GM19455 (cell line): ENCODE measurements at regions not wholly inside any gene's neighbourhood (a gene's known extent, or its start where the extent isn't known, plus 50 kb on each side); places are given as distances from the start of the nearest gene placed in this dataset.

ENCODE experiments used
- ATAC-seq: cut with Tn5 transposase; IDR thresholded peaks from one replicate; pipeline ENCODE4 v1.9.1; 2021; ENCODE audit not compliant: unreplicated experiment

DNA sequence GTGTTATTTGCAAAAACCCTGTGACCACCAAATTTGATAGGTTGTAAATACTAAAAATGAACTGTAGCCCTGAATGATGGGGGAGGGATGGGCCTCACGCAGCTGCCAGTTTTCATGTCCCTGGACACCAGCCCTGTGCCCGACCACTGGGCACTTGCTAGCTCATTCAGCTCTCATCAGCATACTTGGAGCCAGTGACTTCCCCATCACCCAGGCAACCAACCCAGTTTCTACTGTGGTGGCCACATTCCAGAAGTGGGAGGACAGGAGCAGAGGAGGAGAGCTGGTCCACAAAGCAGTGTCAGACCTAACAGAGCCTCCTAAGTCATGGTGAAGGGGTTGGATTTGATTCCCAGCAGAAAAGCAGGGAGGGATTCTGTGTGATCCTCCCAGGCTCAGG is 128.2 kb downstream of the CPEB2 start:
- no peak for ATAC-seq

DNA sequence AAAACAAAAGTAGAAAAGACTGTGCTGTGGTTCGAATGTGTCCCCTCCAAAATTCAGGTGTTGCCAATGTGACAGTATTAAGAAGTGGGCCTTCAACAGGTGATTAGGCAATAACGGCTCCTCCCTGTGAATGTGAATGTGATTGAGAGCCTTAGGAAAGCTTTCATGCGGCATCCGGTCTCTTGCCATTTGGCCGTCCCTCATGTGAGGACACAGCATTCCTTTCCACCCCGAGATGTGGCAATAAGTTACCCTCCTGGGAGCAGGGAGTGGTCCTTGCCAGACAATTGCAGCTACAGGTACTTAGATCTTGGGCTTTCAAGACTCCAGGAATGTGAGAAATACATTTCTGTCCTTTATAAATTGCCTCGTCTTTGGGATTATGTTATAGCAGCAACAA is 129.3 kb downstream of the CPEB2 start:
- no peak for ATAC-seq

DNA sequence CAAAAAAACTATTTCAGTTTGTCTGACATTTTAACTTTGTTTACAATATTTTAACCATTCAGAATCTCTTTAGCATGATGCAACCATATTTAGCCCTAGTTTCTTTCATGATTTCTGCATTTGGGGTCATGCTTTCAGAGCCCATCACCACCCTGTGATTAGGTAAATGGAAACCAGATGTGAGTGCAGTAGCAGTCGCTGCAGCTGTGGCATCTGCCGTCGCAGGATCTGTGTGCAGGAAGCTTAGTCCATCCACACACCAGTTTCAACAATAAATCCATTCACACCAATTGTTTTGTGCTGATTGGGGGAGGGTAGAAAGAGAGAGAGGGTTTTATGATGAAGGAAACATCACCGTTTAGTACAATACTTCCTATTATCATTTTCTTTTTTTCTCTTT is 130.5 kb downstream of the CPEB2 start:
- ATAC-seq, result no peak

DNA sequence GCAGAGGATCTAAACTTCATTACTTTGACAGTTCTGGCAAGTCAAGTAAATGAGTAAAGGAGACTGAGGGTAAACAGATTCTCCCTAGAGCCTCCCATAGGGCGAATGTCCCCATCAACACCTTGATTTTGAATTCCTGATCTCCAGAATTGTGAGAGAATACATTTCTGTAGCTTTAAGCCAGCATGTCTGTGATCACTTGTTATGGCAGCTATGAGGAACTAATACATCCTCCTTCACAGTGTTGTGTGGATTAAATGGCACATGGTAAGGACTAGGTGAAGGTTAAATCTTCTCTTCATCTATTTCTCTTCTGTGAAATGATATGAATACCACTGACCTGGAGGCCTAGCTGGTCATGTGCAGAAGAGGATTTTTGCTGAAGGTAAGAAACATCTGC is 137.3 kb downstream of the CPEB2 start:
- ATAC-seq, result no peak

DNA sequence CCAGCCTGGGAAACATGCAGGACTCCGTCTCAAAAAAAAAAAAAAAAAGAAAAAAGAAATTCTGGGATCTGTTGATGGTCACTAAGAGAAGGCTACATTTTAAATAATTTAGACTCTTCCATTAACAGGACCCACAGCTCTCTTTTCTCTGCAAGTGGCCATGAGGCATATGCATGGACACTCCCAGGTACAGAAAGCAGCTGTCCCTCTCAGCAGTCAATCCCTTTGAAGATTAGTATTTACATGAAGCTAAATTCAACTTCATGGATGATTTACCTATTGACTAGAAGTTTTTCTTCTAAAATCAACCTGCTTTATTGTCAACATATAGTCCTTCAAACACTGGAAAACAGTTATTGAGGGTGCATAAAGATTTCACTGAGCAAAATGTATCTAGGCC is 139.9 kb downstream of the CPEB2 start:
- no peak for ATAC-seq

DNA sequence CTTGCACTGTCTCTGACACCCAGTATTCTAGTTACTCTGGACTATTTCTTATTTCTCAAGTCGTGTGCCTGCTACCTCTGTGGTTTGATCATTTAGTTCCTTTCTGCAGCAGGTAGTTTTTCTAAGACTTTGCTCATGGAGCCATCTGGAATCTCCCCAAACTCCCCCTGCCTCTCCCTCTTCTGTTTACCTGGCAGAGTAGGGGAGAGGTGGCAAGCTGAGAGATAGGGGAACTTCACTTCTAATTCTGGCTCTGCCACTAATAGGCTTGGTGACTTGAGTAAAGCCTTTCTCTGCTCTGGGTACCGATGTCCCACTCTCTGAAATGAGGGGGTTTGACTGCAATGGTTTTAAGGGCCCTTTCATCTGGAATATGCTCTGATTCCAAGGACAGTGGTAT is 141.3 kb downstream of the CPEB2 start:
- no peak for ATAC-seq

DNA sequence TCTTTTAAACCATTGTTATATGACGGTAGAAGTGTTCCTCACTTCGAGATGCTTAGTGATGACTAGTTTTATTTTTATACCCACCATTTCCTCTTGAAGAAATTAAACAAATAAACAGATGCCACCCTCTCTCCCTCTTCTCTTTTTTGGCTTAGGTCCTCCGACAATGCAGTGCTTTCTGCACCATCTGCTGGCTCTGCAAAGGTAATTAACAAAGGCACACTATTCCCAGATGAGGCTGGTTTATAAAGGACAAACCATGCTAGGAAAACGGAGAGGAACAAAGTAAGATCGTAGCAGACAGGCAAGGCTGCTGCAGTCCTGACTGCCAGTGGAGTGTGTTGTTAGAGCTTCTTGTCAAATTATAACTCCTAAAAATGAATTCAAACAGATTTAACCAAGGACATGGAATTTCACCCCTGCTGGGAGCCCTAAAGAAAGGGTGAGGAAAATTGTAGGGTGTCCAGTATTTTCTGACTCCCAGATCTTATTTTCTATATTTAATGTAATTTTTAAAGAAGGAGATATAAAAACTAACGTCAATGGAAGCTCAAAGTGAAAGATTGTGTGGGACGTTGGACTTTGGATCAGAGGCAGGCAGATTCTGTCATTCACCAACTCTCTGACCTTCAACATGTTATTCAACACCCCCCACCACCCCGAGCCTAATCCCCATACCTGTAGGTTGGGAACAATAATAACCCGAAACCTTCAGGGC is 142.1 kb downstream of the CPEB2 start:
- ATAC-seq, result no peak

DNA sequence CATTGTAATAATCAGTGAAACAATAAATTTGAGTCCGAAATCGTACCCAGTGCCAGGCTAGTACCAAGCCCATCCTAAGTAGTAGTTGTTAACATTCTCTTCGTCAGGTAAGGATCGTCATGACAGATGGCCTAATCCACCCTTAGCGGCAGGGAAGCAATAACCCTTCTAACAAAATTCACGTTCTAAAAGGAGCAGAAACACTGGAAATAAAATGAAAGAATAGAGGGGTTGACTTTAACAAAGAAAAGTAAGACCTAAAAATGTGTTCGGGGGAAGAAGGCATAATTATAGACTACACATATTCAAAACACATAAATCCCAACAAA is 142.7 kb downstream of the CPEB2 start:
- no peak for ATAC-seq

DNA sequence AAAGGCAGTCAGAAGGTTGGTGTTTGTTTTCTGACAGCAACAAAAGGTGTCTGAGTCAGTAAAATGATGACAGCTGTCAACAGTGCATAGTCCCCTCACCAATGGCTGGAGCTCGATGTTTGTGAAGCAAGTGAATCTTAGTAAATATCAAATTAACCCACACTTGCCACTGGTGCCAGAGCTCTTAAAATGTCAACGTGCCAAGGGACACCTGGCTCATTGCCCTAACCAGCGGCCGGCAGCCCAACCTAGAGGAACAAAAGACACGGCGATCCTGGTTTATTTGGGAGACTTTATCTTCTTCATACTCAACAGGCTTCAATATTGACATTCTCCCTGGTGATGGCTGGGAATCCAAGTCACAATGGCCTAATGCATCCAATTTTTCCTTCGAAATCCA is 143.4 kb downstream of the CPEB2 start:
- no peak for ATAC-seq

DNA sequence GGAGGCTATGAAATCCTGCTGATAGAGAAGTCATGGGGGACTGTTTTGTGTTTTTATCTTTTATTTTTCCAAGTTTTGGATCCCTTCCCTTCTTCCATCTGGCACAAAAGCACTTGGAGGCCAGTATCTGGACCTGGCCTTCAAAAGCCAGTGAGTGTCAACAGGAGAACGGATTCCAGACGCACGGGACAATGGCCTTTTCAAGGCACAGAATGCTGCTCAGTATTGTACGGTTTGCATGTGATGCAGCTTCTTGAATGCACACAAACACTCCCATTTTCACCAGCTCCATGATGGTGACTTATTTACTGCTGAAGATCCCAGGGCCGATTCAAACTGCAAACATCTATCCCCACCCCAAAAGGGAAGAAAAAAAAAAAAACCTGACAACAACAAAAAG is 145.4 kb downstream of the CPEB2 start:
- no peak for ATAC-seq

DNA sequence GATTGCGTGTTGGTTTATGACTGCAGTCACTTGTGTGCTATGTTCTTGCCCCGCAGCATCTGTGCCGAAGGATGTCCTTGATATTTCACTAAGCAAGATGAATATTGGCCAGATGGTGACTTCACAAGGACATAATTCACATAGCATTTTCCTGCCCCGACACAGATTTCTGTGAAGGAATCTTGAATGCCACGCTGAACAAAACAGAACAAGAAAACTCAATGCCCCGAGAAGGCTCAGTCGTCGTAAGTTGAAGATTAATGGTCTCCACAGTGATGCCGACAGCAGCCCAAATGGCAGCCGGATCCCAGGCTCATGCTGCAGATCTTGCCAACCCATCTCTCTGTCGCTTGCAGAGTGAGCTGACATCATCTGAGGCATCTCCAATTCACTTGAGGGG is 145.9 kb downstream of the CPEB2 start:
- no peak for ATAC-seq

DNA sequence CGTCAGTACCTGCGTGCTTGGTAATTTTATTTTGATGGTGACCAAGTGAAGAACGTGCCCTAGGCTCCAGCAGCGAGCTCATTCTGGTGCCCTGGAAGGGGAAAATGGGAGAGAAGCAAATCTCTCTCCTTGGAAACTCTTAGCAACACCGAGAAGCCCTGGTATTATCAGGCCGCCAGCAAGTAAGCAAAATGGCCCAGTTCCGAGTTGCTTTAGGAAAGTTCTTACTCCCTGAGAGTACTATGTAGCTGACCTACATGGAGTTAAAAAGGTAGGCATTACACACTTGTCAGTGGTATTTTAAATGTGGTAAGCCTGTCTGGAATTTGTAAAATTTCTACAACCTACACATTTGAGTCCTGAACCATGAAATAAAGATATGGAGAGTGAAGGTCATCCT is 146.4 kb downstream of the CPEB2 start:
- ATAC-seq, result no peak

DNA sequence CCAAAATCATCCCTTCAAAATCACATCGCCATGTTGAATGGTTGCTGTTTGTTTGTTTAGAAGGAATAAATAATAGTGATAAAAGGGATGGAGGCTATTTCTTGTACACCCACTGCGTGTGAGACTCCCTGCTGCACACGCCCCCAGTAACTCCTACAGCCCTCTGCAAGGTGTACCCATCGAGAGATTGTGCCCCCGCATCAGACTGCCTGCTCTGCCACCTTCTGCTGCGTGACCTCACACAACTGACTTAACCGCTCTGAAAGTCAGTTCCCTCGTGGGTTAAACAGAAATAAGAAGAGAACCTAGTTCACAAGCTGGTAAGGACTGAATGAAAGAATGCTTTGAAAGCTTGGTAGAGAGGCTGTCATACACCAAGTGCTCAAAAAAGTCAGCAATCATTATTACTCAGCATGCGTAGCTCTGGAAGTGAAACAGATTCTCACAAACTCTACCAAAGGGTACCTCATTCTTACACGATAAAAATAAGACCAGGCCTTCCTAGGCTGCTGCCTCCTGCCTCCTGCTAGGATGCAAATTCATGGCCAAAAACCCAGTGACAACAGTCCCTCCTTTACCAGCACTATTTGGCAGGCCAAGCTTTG is 147.1 kb downstream of the CPEB2 start:
- peak; percentile 68 for ATAC-seq

DNA sequence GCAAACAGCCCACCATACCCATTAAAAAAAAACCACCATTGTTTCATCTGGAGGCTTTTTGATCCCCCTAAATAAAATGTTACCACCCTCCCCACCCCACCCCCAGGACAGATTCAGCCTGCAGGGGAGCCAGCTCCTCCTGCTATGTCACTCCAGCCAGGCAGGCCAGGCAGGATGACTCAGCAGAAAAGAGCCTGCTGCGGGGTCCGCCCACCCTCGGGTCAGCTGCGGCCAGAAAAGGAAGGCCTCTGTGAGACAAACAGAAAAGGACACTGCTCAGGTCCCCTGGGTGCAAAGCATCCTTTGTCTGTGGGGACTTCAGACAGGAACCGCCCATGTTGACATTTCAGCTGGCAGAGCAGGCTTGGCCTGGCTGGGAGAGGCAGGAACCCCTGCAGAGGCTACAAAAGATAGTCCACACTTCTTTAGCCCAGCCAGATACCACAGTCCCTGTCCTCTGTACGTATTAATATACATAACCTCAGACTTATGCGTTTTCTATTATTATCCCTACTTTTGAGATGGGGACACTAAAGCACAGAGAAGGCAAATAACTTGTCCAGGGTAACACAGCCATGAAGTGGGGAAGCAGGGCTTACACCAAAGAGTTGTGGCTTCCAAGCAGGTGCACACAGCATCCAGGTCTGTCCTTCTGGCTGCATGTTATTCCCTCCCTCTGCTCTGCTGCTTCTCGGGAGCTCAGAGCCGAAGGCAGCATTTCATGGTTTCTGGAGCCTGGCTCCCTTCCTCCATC is 147.7 kb downstream of the CPEB2 start:
- peak; percentile 79 for ATAC-seq

DNA sequence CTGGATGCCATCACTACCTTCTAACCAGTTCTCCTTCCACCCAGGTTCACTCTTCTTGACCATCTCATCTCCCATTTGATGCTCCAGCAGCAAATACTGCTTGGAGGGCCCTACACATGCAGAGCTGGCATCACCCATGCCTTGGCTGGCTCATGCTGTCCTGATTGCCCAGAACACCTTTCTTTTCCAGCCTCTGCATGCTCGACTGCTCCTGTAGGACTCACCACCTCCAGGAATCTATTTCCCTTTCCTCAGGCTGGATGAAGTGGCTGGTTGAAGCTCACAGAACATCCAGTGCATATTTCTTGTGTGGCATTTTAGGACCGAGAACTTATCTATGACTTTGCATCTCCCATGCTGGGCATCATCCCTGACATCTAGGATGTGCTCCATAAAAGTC is 148.3 kb downstream of the CPEB2 start:
- no peak for ATAC-seq

DNA sequence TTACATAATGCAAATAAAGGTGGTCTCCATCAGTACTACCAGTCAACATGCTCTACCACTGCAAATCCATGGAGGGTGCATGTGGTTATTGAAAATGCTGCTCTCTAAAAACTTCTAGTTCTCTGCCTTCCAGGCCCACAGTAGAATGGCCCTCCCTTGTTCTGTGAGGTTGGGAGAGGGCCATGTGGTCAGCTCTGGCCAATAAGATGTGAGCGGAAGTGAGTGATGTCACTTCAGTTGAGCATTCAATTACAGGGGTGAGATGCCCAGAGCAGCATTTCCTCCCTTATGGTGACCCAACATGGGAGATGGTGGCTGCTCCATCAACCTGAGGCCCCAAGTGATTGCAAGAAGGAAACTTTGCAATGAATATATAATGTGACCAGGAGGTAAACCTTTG is 148.8 kb downstream of the CPEB2 start:
- no peak for ATAC-seq

DNA sequence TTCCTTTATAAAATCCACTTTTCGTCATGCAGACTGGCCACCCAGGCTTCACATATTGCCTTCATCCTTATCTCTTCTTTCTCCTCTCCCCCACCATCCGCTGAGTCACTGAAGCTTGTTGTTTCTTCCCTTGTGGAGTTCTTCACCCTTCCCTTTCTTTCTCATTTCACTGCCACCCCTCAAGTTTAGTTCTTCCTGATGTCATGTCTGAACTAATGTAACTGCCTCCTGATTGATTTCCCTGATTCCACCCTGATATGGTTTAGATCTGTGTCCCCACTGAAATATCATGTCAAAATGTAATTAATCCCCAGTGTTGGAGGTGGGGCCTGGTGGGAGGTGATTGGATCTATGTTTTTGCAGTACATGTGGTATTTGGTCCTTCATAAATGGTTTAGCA is 151.4 kb downstream of the CPEB2 start:
- no peak for ATAC-seq

DNA sequence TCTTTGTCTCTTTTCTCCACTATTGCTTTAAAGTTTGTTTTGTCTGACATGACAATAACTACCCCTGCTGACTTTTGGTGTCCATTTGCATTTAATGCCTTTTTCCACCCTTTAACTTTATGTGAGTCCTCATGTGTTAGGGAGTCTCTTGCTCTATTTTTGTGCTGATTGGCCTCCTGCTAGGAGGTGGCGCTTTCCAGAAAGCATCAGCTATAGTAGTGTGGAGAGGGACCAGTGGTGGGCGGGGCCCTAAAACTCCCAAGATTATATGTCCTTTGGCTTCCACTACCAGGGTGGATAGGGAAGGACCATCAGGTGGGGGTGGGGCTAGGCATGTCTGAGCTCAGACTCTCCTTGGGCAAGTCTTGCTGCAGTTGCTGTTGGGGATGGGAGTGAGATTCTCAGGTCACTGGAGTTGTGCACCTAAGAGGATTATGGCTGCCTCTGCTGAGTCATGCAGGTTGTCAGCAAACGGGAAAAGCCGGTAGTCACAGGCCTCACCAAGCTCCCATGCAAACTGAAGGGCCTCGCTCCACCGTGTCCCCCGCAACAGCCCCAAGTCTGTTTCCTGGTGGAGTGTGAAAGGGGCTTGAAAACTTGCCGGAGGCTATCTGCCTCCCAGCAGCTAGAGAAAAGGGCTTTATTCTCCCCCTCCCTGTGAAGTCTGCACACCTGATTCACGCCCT is 156.3 kb downstream of the CPEB2 start:
- no peak for ATAC-seq

DNA sequence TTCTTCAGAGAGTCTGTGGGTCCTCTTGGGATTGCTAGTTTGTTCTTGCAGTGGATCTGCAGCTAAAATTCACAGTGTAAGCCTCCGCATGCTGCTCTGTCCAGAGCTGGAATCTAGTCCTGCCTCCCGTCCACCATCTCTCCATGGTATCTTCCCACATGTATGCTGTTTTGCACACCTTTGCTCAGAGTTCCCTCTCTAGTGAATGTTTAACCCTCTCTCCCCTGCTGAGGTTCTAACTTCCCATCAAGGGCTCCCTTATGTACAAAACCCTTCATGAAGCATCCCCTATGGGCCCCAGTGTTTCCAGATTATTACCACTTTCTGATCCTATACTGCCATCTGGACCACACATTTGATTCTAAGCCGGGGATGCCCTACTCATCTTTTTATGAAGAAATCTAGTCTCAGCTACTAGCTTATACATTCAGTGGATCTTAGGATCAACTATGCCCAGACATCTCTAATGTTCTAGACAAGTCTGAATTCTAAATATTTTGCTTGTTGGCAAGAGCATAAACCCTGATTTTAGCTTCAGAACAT is 157.3 kb downstream of the CPEB2 start:
- no peak for ATAC-seq

DNA sequence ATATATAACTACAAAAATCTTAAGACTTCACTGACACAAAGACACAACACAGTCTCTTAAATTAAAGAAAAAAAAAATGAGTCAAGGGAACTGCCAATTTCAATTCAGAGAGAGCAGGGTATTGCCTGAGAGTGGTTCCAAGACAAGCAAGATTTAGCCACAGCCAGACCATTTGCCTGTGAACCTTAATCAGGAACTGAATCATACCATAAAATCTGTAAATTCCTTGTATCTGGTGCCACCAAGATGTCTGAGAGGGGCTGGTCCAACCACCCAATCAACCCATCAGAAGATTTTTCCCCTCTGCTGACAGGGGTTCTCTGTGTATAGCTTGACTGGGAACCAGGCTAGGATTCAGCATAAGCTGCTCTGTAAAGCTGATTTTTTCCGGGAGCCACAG is 159.2 kb downstream of the CPEB2 start:
- no peak for ATAC-seq

DNA sequence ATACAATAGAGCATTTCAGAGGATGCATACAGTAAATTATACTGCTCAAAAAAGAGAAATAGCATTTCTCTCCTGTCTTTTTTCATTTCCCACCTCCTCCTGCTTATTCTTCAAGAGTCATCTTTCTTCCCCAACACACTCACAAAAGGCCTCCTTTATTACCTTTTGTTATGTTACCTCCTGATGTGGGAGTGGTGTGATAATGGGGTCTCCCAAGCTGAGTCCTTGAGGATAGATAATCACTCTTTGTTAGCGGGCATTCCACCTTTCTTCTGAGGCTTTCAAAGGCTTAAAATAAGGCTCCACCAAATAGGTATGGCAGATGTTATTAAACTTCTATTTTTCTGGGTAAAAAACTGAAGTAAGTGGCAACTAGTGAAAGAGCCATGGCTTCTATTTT is 159.8 kb downstream of the CPEB2 start:
- no peak for ATAC-seq
